Omental fat pad (tissue), 3 donors: ENCODE measurements at regions not wholly inside any gene's neighbourhood (a gene's known extent, or its start where the extent isn't known, plus 50 kb on each side); places are given as distances from the start of the nearest gene placed in this dataset.

Experiments used
- ATAC-seq: fragments of 150-250 bp; one replicate; pipeline ENCODE4 v1.9.1; 2016; ENCODE audit warnings: mild to moderate bottlenecking, moderate library complexity; ENCODE audit not compliant: low FRiP score
- DNase-seq: peaks from one replicate; pipeline ENCODE4 v3.0.0-alpha.2; 2019; ENCODE audit warnings: low spot score
- TF ChIP-seq, protein P1 (sequence below), 3 donors: fragments of 450-650 bp; IDR thresholded peaks; one replicate each; pipeline ENCODE4 v1.5.1; 2016 to 2017; ENCODE audit warnings: antibody characterized with exemption in 3 of 3, mild to moderate bottlenecking in 3 of 3, moderate library complexity in 2 of 3

DNA sequence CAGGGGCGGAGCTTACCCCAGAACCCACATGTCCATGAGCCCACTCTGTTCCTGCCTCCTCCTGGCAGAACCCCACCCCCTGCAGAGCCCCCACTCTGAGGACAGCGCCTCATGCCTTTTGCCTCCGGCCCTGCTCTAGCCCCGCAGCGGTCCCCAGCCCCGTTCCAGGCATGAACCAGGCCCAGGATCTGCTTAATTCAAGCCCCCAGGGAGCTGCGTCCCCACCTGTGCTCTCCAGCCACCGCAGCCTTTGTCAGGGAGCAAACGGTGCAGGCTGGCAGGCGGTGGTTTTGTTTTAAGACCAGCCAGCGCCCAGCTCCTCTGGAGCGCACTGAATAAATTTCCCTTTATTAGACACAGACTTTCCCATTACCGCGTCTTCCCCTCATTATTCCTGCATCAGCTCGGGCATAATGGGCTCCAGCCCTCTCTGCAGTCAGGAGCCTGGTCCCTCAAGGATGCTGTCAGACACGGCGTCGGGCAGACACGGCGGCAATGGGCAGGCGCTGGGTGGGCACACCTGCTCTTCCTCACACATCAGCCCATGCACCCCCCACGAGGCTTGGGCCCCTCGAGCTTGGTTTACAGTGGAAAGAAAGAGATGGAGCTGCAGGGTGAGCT, 137.6 kb downstream of the OLFM1 start:
- ATAC-seq (no peak), DNase-seq (no peak)
- TF ChIP-seq, protein P1, sequence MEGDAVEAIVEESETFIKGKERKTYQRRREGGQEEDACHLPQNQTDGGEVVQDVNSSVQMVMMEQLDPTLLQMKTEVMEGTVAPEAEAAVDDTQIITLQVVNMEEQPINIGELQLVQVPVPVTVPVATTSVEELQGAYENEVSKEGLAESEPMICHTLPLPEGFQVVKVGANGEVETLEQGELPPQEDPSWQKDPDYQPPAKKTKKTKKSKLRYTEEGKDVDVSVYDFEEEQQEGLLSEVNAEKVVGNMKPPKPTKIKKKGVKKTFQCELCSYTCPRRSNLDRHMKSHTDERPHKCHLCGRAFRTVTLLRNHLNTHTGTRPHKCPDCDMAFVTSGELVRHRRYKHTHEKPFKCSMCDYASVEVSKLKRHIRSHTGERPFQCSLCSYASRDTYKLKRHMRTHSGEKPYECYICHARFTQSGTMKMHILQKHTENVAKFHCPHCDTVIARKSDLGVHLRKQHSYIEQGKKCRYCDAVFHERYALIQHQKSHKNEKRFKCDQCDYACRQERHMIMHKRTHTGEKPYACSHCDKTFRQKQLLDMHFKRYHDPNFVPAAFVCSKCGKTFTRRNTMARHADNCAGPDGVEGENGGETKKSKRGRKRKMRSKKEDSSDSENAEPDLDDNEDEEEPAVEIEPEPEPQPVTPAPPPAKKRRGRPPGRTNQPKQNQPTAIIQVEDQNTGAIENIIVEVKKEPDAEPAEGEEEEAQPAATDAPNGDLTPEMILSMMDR (IDR thresholded peaks at IDR 0.05), result no peak

DNA sequence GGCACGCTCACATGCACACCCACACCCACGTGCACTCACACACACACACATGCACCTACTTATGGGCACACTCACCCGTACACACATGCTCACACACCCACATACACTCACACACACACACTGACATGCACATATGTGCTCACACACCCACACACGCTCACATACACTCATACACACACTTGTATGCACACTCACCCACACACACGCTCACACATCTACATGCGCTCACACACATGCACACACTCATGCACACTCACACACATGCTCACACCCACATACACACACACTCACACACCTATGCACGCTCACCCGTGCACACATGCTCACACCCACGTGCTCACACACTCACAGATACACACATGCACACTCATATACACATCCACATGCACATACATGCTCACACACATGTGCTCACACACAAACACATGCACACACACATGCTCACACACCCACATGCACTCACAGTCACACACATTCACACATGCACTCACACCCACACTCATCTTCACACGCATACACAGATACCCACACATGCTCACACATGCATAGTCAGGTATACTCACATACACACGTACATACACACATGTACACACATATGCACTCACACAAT, 138.3 kb downstream of the OLFM1 start:
- ATAC-seq (no peak), DNase-seq (no peak)
- TF ChIP-seq, protein P1 (IDR thresholded peaks at IDR 0.05), result no peak

DNA sequence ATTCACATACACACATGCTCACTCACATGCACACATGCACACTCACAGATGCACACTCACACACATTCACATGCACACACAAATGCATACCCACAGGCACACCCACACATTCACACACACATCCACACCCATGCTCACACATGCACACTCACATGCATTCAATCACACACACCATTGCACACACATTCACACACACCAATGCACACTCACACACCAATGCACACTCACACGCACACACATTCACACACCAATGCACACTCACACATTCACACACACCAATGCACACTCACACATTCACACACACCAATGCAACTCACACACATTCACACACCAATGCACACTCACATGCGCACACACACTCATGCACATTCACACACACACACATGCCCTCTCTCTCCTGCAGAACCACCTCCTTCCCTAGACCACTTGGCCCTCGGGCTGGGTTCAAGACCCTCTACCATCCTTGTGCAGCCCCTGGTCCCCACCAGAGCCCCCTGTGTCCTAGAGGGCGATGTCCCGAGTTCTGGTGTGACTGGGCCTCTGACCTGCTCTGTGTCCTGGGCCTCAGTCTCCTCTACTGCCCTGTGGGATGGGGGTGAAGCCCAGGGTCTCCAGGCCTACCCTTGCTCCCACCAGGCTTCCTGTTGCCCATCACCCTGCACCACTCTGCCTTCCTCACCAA, 139.0 kb downstream of the OLFM1 start:
- DNase-seq, result no peak
- ATAC-seq, result no peak
- TF ChIP-seq, protein P1 (IDR thresholded peaks at IDR 0.05), result no peak

DNA sequence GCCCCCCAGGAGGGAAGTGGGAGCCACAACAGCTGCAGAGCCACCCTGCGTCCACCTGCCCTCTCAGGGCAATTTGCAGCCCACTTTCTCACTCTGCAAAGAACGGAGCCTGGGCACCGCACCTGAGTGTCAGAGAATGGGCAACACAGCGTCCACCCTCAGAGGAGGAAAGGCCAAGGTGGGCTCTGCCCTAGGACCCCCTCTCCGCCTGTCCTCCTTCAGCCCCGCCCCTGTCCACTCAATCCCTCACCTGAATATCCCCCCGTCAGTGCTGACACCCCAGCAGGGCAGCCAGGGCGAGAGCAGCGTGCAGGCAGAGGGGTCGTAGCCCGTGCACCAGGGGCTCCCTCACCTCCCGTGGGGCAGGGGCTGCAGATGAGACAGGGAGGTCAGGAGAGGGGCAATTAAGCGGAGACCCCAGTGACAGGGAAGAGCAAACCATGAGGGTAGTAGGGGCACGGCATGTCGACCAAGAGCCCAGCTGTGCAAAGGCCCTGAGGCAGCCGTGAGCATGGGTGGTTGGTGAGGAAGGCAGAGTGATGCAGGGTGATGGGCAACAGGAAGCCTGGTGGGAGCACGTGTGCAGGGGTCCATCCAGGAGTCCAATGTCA, 140.3 kb downstream of the OLFM1 start:
- no peak for ATAC-seq
- TF ChIP-seq, protein P1 (IDR thresholded peaks at IDR 0.05), result no peak
- DNase-seq, result no peak

DNA sequence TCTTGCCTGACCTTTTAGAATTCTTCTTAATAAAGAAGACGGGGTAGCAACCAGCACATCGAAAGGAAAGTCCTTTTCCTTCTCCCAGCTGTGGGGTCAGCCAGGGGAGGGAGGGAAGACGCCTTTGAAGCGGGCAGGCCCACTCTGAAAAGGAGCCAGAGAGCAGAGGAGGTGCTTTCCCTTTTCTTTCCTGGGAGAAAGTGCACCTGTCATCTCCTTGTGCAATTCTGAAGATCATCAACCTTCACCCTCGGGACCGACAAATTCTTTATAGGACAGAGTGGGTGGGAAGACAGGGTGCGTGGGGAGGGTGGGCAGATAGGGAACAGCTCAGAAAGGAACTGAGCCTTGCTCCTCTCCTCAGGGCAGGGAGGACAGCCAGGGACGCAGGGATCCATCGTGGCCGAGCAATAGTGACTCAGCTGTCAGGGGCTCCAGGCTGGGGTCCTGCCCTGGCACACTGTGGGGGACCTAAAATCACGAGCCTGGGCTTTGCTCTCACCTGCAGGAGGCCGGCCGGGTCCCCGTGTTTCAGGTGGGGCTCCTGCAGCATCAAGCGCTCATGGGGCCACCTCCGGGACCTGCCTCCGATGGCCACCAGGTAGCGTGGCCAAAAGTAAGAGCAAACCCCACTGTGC, 141.0 kb downstream of the OLFM1 start:
- ATAC-seq (no peak), DNase-seq (no peak)
- TF ChIP-seq, protein P1 (IDR thresholded peaks at IDR 0.05), result no peak

DNA sequence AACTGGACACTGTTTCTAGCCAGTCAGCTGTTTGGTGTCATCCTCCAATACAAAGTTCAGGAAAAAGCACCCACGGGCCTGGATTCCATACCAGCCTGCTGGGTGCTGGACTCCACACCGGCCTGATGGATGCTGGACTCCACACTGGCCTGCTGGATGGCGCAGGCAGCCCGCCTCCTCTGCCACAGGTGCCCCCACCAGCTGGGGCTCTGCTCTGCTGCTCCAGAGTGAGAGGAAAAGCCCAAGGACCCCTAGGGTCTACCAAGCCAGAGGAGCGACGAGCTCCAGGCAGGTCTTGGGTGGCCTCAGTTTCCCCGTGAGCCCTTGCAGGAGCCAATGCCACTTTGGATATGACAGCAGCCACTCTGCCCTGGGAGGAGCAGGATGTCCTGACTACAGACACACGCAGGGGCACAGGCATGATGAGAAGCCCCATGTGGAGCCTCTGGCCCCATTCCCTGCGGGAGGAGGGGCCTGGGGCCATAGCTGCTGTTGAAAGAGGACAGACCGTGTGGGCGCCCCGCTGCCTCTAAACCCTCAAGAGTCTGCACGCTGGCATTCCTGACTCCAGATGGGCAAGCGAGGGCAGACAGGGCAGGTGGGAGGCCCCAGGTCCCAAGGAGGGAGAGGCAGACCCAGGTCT, 141.6 kb downstream of the OLFM1 start:
- TF ChIP-seq, protein P1 (IDR thresholded peaks at IDR 0.05), result no peak
- ATAC-seq, result no peak
- DNase-seq, result no peak
